ENCODE measurements at regions not wholly inside any gene's neighbourhood (a gene's known extent, or its start where the extent isn't known, plus 50 kb on each side); places are given as distances from the start of the nearest gene placed in this dataset.
A peak's percentile ranks its signal among the peaks of the same experiment; 100 is the strongest.

DNA sequence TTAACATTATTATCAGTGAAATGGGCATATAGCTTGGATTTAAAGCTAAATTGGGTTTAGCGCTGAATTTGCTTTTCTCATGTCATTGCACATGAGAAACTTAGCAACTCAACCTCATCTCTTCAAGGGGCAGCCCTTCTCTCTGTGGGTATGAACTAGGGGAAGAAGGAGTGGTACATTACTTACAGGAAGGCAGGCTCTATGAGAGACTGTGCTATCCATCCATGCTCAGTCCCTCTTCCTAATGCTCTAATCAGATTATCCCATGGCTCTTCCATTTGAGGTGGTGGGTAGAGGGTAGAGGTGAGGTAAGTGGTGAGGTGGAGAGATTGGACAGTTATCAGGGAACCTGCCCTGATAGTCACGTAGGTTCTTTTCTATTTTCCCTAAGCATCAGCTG, 343.7 kb upstream of the NOVA1 start:
- Histone ChIP-seq H3K4me3 (no peak overlapping the region), H3K4me1 (no peaks in the 10 kb centered on the region), H3K27ac (no peak overlapping the region), H3K27me3 (no peaks in the 10 kb centered on the region), H3K9me3 (no peaks in the 10 kb centered on the region), H3K36me3 (no peaks in the 10 kb centered on the region)
- TF ChIP-seq, protein P1, sequence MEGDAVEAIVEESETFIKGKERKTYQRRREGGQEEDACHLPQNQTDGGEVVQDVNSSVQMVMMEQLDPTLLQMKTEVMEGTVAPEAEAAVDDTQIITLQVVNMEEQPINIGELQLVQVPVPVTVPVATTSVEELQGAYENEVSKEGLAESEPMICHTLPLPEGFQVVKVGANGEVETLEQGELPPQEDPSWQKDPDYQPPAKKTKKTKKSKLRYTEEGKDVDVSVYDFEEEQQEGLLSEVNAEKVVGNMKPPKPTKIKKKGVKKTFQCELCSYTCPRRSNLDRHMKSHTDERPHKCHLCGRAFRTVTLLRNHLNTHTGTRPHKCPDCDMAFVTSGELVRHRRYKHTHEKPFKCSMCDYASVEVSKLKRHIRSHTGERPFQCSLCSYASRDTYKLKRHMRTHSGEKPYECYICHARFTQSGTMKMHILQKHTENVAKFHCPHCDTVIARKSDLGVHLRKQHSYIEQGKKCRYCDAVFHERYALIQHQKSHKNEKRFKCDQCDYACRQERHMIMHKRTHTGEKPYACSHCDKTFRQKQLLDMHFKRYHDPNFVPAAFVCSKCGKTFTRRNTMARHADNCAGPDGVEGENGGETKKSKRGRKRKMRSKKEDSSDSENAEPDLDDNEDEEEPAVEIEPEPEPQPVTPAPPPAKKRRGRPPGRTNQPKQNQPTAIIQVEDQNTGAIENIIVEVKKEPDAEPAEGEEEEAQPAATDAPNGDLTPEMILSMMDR (IDR thresholded peaks at IDR 0.05), result no peak
- TF ChIP-seq EP300 (IDR thresholded peaks at IDR 0.05) (no peak), POLR2AphosphoS5 (IDR thresholded peaks at IDR 0.05) (no peak), POLR2A (IDR thresholded peaks at IDR 0.05) (no peak)
- ATAC-seq, result no peak
- 70 to 80% methylated on average over 2 of the region's 2 CpGs for WGBS, 2 donors (ENCODE audit: low coverage in 1 of 2)

DNA sequence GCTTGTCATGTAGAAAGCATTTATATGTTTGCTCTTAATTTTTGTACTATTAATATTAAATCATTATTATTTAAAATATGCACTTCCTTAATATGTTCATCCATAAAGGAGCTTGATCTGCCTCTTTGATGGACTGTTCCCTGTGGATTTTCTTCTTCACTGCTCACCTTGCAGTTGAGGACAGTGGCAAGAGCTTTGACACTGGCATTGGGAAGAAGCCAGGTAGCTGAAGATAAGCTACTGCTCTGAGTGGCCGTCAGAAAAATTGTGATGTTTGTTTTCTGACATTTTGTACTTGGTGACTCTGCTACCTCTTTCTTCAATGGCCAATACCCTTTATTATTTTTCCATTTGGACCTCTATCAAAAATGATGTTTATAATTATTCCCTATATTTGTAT, 349.4 kb upstream of the NOVA1 start:
- H3K4me1 ChIP-seq, result no peaks in the 10 kb centered on the region
- no peak overlapping the region for H3K27ac ChIP-seq
- no peaks in the 10 kb centered on the region for H3K9me3 ChIP-seq
- TF ChIP-seq, protein P1 (IDR thresholded peaks at IDR 0.05), result no peak
- no peak for TF ChIP-seq POLR2AphosphoS5 (IDR thresholded peaks at IDR 0.05)
- TF ChIP-seq EP300 (IDR thresholded peaks at IDR 0.05), result no peak
- no peak for TF ChIP-seq POLR2A (IDR thresholded peaks at IDR 0.05)
- 54 to 67% methylated on average over 1 of the region's 1 CpG for WGBS, 2 donors (ENCODE audit: low coverage in 1 of 2)
- no peak overlapping the region for H3K4me3 ChIP-seq
- no peaks in the 10 kb centered on the region for H3K27me3 ChIP-seq
- H3K36me3 ChIP-seq, result no peaks in the 10 kb centered on the region
- ATAC-seq, result no peak

DNA sequence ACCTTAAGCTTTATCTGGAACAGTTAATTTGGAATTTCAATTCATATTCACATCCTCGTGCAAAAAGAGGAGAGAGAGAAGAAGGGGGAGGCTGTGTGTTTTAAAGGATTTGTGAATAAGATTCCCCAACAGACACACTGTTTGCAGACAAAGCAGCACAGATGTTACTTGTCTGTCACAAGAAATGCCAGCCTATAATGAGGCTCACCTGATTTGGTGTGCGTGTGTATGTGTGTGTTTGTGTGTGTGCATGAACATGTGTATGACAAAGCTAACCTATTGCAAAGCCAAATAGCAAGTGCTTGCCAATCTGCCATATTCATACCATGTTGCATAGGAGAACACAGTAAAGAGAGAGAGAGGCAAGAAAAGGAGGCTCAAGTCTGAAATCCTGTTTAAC, 361.6 kb upstream of the NOVA1 start:
- 50 to 60% methylated on average over 1 of the region's 2 CpGs for WGBS, 2 donors (ENCODE audit: low coverage in 1 of 2)
- no peaks in the 10 kb centered on the region for H3K36me3 ChIP-seq
- H3K4me1 ChIP-seq, result no peaks in the 10 kb centered on the region
- no peaks in the 10 kb centered on the region for H3K27me3 ChIP-seq
- H3K27ac ChIP-seq, result no peak overlapping the region
- no peak for ATAC-seq
- TF ChIP-seq, protein P1 (IDR thresholded peaks at IDR 0.05), result no peak
- no peak for TF ChIP-seq POLR2AphosphoS5 (IDR thresholded peaks at IDR 0.05)
- TF ChIP-seq EP300 (IDR thresholded peaks at IDR 0.05), result no peak
- no peak for TF ChIP-seq POLR2A (IDR thresholded peaks at IDR 0.05)
- H3K4me3 ChIP-seq, result no peak overlapping the region
- H3K9me3 ChIP-seq, result no peaks in the 10 kb centered on the region

DNA sequence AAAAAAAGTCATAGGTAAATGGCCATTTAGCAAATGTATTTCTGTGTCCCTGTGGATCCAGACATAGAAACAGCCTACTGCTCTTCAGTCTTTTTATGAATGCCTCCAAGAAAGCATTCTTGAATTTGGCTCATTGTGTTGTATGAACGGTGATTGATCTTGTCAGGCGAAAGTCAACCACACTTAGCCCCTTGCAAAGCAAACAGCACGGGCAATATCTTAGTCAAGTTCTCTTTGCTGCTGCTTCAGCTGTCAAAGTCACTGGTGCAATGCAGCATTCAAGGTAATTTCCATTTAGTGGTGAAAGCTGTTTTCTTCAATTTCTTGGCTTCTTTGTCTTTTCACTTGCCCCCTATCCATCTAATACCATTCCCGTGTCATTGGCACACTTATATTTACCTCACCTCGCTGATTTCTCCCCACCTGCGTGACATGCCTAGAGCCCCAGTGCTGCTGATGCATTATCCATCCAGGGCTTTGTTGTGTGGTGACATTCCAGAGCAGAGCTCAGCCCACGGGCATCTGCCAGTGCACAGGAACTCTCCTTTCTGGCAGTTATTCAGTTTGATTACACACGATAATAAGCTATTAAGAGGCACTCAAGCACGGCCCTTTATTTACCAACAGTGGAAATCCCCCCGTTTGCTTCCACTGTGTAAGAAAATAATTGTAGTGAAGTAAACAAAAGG, 362.3 kb upstream of the NOVA1 start:
- TF ChIP-seq EP300 (IDR thresholded peaks at IDR 0.05) (no peak), POLR2AphosphoS5 (IDR thresholded peaks at IDR 0.05) (no peak), POLR2A (IDR thresholded peaks at IDR 0.05) (no peak)
- TF ChIP-seq, protein P1 (IDR thresholded peaks at IDR 0.05), result no peak
- ATAC-seq, result no peak
- Histone ChIP-seq H3K4me1 (no peaks in the 10 kb centered on the region), H3K36me3 (no peaks in the 10 kb centered on the region), H3K9me3 (no peaks in the 10 kb centered on the region), H3K4me3 (no peak overlapping the region), H3K27ac (no peak overlapping the region), H3K27me3 (no peaks in the 10 kb centered on the region)
- WGBS, 2 donors (ENCODE audit: low coverage in 1 of 2), result 39 to 65% methylated on average over 7 to 10 of the region's 10 CpGs

DNA sequence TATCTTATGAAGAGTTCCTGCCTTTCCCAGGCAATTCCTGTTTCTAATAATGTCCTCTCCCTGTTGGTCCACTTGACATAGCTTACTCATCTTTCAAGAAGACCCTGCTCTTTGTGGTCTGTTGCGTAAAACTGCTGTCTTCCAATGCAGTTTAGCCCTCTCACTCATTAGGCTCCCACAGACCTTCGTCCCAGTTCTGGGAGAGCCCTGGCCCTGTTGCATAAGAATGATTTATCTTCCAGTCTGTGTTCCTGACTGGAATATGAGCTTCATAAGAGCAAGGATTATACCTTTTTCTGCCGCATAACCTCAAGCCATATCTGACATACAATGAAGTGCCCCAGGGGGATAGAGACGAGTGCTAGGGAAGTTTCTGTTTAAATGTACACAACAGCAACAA, 365.9 kb upstream of the NOVA1 start:
- ATAC-seq, result peak; percentile 62
- 49 to 59% methylated on average over 2 to 4 of the region's 4 CpGs for whole genome bisulfite sequencing, 2 donors (ENCODE audit: low coverage in 1 of 2)
- TF ChIP-seq POLR2A (IDR thresholded peaks at IDR 0.05) (no peak), POLR2AphosphoS5 (IDR thresholded peaks at IDR 0.05) (no peak), EP300 (IDR thresholded peaks at IDR 0.05) (no peak)
- TF ChIP-seq, protein P1 (IDR thresholded peaks at IDR 0.05), result no peak

More for the DNA sequence above, 365.9 kb upstream of the NOVA1 start:
- H3K4me3 ChIP-seq, result no peak overlapping the region
- no peaks in the 10 kb centered on the region for H3K27me3 ChIP-seq
- H3K27ac ChIP-seq, result no peak overlapping the region
- H3K9me3 ChIP-seq, result no peaks in the 10 kb centered on the region
- no peaks in the 10 kb centered on the region for H3K36me3 ChIP-seq
- no peaks in the 10 kb centered on the region for H3K4me1 ChIP-seq

Data from gastroesophageal sphincter (tissue), 4 donors.